ENCODE measurements at regions not wholly inside any gene's neighbourhood (a gene's known extent, or its start where the extent isn't known, plus 50 kb on each side); places are given as distances from the start of the nearest gene placed in this dataset.

DNA sequence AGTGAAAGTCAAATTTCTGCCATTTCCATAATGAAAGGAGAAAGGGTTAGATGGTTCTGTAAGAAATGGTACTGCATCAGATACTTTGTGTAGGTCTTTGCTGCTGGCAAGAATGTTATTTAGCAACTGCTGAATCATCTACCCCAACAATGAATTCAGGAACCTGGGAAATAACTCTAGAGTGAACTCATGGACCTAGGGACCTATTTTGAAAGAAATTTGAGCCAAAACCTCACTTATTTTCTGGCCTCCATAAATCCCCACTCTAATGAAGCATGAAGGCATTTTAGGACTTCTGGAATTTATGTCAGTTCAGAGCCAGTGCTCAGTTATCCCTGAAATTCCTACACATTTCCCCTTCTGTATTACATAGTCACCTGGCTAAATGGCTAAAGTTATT lies 50.9 kb upstream of the CPNE8 start:
- DNase-seq: no peak
